WTC11 (cell line): ENCODE measurements at regions not wholly inside any gene's neighbourhood (a gene's known extent, or its start where the extent isn't known, plus 50 kb on each side); places are given as distances from the start of the nearest gene placed in this dataset.

ENCODE experiments used
- CREB1 ChIP-seq: sonication (generic); formaldehyde crosslinking; IDR thresholded peaks from 2 replicates; pipeline ENCODE4 v1.8.0; 2023; ENCODE audit warnings: mild to moderate bottlenecking, missing genetic modification reagents
- CTCF ChIP-seq: fragments of 200-600 bp; IDR thresholded peaks from 2 replicates; pipeline ENCODE4 v1.8.0; 2022; ENCODE audit warnings: antibody characterized with exemption
- E2F1 ChIP-seq: sonication (generic); formaldehyde crosslinking; IDR thresholded peaks from 2 replicates; pipeline ENCODE4 v1.8.0; 2022; ENCODE audit warnings: mild to moderate bottlenecking, missing genetic modification reagents
- ELF4 ChIP-seq: sonication (generic); formaldehyde crosslinking; IDR thresholded peaks from 2 replicates; pipeline ENCODE4 v1.8.1; 2022; ENCODE audit warnings: low read depth, mild to moderate bottlenecking, moderate library complexity, missing genetic modification reagents
- IRF1 ChIP-seq: sonication (generic); formaldehyde crosslinking; IDR thresholded peaks from 2 replicates; pipeline ENCODE4 v1.8.0; 2023; ENCODE audit warnings: missing genetic modification reagents
- JUN ChIP-seq: sonication (generic); formaldehyde crosslinking; IDR thresholded peaks from 2 replicates; pipeline ENCODE4 v1.8.0; 2023; ENCODE audit warnings: mild to moderate bottlenecking, missing genetic modification reagents
- MAX ChIP-seq: sonication (generic); formaldehyde crosslinking; IDR thresholded peaks from 2 replicates; pipeline ENCODE4 v1.8.0; 2022; ENCODE audit warnings: mild to moderate bottlenecking, missing genetic modification reagents
- NFATC4 ChIP-seq: fragments of 250-450 bp; sonication (Bioruptor Pico); IDR thresholded peaks from 2 replicates; pipeline ENCODE4 v1.9.0; 2021; ENCODE audit warnings: mild to moderate bottlenecking
- NR2C2 ChIP-seq: sonication (generic); formaldehyde crosslinking; IDR thresholded peaks from 2 replicates; pipeline ENCODE4 v1.8.0; 2022; ENCODE audit warnings: mild to moderate bottlenecking, missing genetic modification reagents
- NR3C1 ChIP-seq: sonication (generic); formaldehyde crosslinking; conservative IDR thresholded peaks from 2 replicates; pipeline ENCODE4 v1.8.1; 2023; ENCODE audit warnings: low read depth, mild to moderate bottlenecking, missing genetic modification reagents
- PREB ChIP-seq: sonication (generic); formaldehyde crosslinking; IDR thresholded peaks from 2 replicates; pipeline ENCODE4 v1.8.1; 2022; ENCODE audit warnings: mild to moderate bottlenecking, missing genetic modification reagents, moderate library complexity, borderline replicate concordance
- ZNF138 ChIP-seq: sonication (generic); formaldehyde crosslinking; conservative IDR thresholded peaks from 2 replicates; pipeline ENCODE4 v1.8.1; 2022; ENCODE audit warnings: mild to moderate bottlenecking, moderate library complexity, missing genetic modification reagents

GRCh38 chr13:76489274-76489673, 396.9 kb downstream of the KCTD12 start:
- TF ChIP-seq MAX (CRISPR knock-in tag) (no peak), CTCF (no peak), JUN (CRISPR knock-in tag) (no peak), ZNF138 (no peak), E2F1 (CRISPR knock-in tag) (no peak), NR2C2 (CRISPR knock-in tag) (no peak), CREB1 (CRISPR knock-in tag) (no peak), ELF4 (CRISPR knock-in tag) (no peak), PREB (CRISPR knock-in tag) (no peak), NFATC4 (CRISPR knock-in tag) (no peak), IRF1 (CRISPR knock-in tag) (no peak), NR3C1 (CRISPR knock-in tag) (no peak)
